Fibroblast of lung (primary cell): ENCODE measurements at regions not wholly inside any gene's neighbourhood (a gene's known extent, or its start where the extent isn't known, plus 50 kb on each side); places are given as distances from the start of the nearest gene placed in this dataset.

Source experiments
- EZH2 ChIP-seq: IDR thresholded peaks from 2 replicates; pipeline ENCODE4 v1.5.1; 2012; ENCODE audit warnings: low read length, control low read depth, mild to moderate bottlenecking; ENCODE audit errors: missing control alignments
- TF ChIP-seq, protein P1 (sequence below), 2 donors: IDR thresholded peaks in 1 of 2; conservative IDR thresholded peaks in 1 of 2; 1 replicate in 1 of 2; 2 replicates in 1 of 2; pipeline ENCODE4 v1.5.1; 2011 to 2012; ENCODE audit warnings: low read length in 2 of 2, control low read depth in 1 of 2, inconsistent platforms in 1 of 2, low read depth in 1 of 2, mild to moderate bottlenecking in 1 of 2

DNA sequence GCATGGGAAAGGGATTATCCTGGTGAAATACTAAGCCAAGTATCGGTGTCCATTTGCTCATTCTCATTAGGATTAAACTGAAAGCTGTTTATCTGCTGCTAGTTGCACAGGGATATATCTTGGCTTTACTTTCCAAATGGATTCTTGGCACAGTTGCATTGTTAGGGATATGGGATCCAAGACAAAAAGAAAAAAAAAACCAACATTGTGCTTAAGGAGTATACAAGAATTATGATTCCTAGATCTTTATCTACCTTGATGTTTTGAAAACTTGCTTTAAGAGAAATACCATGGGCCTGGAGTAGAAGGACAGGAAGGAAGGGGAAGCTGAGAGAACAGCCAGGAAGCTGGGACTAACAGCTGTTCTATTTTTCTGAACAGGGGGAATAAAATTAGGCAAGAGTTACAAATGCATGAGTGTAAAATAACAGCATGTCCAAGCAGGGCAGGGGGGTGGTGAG, 107.6 kb downstream of the ATXN3L start:
- TF ChIP-seq EZH2 = no peak
- TF ChIP-seq, protein P1, sequence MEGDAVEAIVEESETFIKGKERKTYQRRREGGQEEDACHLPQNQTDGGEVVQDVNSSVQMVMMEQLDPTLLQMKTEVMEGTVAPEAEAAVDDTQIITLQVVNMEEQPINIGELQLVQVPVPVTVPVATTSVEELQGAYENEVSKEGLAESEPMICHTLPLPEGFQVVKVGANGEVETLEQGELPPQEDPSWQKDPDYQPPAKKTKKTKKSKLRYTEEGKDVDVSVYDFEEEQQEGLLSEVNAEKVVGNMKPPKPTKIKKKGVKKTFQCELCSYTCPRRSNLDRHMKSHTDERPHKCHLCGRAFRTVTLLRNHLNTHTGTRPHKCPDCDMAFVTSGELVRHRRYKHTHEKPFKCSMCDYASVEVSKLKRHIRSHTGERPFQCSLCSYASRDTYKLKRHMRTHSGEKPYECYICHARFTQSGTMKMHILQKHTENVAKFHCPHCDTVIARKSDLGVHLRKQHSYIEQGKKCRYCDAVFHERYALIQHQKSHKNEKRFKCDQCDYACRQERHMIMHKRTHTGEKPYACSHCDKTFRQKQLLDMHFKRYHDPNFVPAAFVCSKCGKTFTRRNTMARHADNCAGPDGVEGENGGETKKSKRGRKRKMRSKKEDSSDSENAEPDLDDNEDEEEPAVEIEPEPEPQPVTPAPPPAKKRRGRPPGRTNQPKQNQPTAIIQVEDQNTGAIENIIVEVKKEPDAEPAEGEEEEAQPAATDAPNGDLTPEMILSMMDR (conservative IDR thresholded peaks at IDR 0.05 in 1 of 2, IDR thresholded peaks at IDR 0.05 in 1 of 2; ENCODE audit: low read depth in 1 of 2, low read length in 2 of 2) = no peak
